Ovary (tissue), 7 donors: ENCODE measurements at regions not wholly inside any gene's neighbourhood (a gene's known extent, or its start where the extent isn't known, plus 50 kb on each side); places are given as distances from the start of the nearest gene placed in this dataset.

Experiments used
- DNase-seq, 5 donors: peaks; one replicate each; pipeline ENCODE4 v3.0.0-alpha.2; 2019 to 2020
- H3K27ac ChIP-seq, 2 donors: fragments of 200-600 bp; one replicate each; pipeline versions ENCODE4 v1.5.1 to v1.8.0; 2019 to 2022
- H3K27me3 ChIP-seq: fragments of 200-600 bp; one replicate; pipeline ENCODE4 v1.8.0; 2022
- H3K36me3 ChIP-seq: fragments of 200-600 bp; sonication (generic); one replicate; pipeline ENCODE4 v1.5.1; 2019
- H3K4me1 ChIP-seq: one replicate; pipeline ENCODE4 v1.8.1; 2013; ENCODE audit warnings: mild to moderate bottlenecking, moderate library complexity; ENCODE audit not compliant: insufficient read depth
- H3K4me3 ChIP-seq: fragments of 200-600 bp; sonication (generic); one replicate; pipeline ENCODE4 v1.5.1; 2017
- H3K9me3 ChIP-seq, 2 donors: fragments of 200-600 bp in 1 of 2; sonication (generic) in 1 of 2; one replicate each; pipeline versions ENCODE4 v1.5.1 to v1.8.1; 2013 to 2019; ENCODE audit warnings: mild to moderate bottlenecking in 1 of 2, moderate library complexity in 1 of 2
- EP300 ChIP-seq: sonication (generic); formaldehyde crosslinking; IDR thresholded peaks from one replicate; pipeline ENCODE4 v1.6.1; 2017; ENCODE audit warnings: antibody characterized with exemption
- POLR2A ChIP-seq: fragments of 450-650 bp; IDR thresholded peaks from one replicate; pipeline ENCODE4 v1.6.1; 2017; ENCODE audit warnings: antibody characterized with exemption, mild to moderate bottlenecking, moderate library complexity
- WGBS, 3 donors: extraction: QIAGEN DNeasy Blood & Tissue Kit in 1 of 3; methylation state at CpG; one replicate each; pipeline versions ENCODE4 v1.1.5 to v1.1.7; 2013 to 2017; 5-methylcytosine and 5-hydroxymethylcytosine counted together
- intact Hi-C, 4 donors: fragments of 100-400 bp; cut with DNase I; formaldehyde crosslinking; loops; one replicate each; pipeline versions ENCODE4 v1.11.0 to v1.15.1; 2022 to 2023
- TF ChIP-seq, protein P1 (sequence below), 3 donors: fragments of 450-650 bp in 2 of 3; fragments of 200-600 bp in 1 of 3; IDR thresholded peaks; one replicate each; pipeline versions ENCODE4 v1.5.1 to v1.8.0; 2016 to 2022; ENCODE audit warnings: antibody characterized with exemption in 3 of 3, mild to moderate bottlenecking in 1 of 3
- donor health status: DM: no; HTN: no; CAD: no; lungs with moderate emphysema.
- donor health status: DM: no; HTN: no; CAD: no.
- donor health status: Bipolar disorder and iron deficiency.
- donor health status: DM: no; HTN: no; CAD: no.
- donor health status: DM: yes; HTN: yes; CAD: no.

DNA sequence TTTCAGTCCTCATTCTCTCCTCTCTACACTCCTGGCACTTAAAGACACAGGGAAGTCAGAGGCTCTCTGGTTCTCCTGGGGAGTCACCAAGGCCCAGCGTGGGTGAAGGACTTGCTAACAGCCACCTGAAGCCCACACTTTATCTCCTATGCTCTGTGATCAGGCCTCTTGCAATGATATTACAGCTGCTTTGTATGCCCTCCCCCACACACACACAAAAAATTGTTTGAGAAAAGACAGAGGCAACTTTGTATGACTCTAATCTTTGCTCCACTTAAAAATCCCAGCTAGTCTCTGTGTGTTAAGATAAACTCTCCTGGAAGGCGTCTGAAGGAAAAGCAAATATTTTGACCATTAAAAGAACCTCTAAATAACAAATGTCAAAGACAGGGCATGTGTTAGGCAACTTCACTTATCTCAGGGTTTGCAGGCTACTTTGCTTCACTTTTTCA is 507.2 kb downstream of the TNS3 start:
- intact Hi-C loops, result loop anchor here in 1 of 4 donors (10.0 kb wide), 1 partner anchor 170 kb away; no protein-coding TSS in a partner anchor
- peak in 3 of 5 donors; percentile 24 to 34 (median 32) for DNase-seq
- peaks cover 5% of the 10 kb centered on the region for H3K4me1 ChIP-seq
- no peaks in the 10 kb centered on the region for H3K36me3 ChIP-seq
- no peak overlapping the region for H3K27ac ChIP-seq
- no peaks in the 10 kb centered on the region for H3K9me3 ChIP-seq
- no peak overlapping the region for H3K4me3 ChIP-seq
- no peaks in the 10 kb centered on the region for H3K27me3 ChIP-seq
- WGBS, 3 donors, result 7 to 25% (median 16%) methylated on average over 2 of the region's 2 CpGs
- TF ChIP-seq POLR2A, result no peak
- TF ChIP-seq EP300, result no peak
- TF ChIP-seq, protein P1, sequence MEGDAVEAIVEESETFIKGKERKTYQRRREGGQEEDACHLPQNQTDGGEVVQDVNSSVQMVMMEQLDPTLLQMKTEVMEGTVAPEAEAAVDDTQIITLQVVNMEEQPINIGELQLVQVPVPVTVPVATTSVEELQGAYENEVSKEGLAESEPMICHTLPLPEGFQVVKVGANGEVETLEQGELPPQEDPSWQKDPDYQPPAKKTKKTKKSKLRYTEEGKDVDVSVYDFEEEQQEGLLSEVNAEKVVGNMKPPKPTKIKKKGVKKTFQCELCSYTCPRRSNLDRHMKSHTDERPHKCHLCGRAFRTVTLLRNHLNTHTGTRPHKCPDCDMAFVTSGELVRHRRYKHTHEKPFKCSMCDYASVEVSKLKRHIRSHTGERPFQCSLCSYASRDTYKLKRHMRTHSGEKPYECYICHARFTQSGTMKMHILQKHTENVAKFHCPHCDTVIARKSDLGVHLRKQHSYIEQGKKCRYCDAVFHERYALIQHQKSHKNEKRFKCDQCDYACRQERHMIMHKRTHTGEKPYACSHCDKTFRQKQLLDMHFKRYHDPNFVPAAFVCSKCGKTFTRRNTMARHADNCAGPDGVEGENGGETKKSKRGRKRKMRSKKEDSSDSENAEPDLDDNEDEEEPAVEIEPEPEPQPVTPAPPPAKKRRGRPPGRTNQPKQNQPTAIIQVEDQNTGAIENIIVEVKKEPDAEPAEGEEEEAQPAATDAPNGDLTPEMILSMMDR (IDR thresholded peaks at IDR 0.05), result no peak

DNA sequence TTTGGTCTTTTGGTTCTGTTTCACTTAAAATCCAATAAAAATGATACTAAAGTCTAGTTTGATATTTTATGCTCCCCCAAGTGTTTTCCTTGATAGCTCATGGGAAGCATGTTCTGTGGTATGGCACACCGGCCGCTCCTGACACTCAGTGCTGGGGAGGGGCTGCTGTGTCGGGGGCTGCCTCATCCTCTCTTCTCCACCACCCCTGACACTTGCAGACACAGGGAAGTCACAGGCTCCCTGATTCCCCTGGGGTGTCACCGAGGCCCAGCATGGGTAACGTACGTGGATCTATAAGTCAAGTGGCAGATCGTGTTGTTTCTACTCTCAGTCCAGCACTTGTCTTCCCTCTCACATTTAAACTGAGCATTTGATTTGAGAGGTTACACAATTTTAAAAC is 508.6 kb downstream of the TNS3 start:
- Histone ChIP-seq H3K4me1 (peaks cover 5% of the 10 kb centered on the region), H3K9me3 (no peaks in the 10 kb centered on the region), H3K27me3 (no peaks in the 10 kb centered on the region), H3K36me3 (no peaks in the 10 kb centered on the region), H3K4me3 (no peak overlapping the region), H3K27ac (no peak overlapping the region)
- intact Hi-C loops, result loop anchor here in 1 of 4 donors (10.0 kb wide), 1 partner anchor 172 kb away; no protein-coding TSS in a partner anchor
- WGBS, 3 donors, result 96 to 97% (median 96%) methylated on average over 7 of the region's 7 CpGs
- TF ChIP-seq, protein P1 (IDR thresholded peaks at IDR 0.05), result no peak
- no peak for TF ChIP-seq EP300
- no peak for DNase-seq

DNA sequence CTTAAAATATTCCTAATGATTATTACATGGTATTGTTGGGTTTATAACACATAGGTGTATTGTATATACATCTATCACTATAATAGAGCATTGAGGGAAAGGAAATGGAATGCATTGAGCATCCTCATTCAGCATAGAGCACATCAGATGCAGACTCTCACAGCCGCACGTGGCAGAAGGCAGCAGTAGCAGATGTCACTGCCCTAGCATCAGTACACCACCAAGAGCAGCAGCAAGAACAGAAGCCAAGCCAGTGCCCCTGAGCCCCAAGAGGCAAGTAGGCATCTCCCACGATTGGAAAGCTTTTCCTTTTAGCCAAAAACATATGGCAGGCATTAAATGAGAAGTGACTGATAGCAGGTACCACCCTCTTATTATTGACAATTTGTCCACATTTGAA is 510.0 kb downstream of the TNS3 start:
- Histone ChIP-seq H3K4me3 (no peak overlapping the region), H3K36me3 (no peaks in the 10 kb centered on the region), H3K4me1 (peaks cover 5% of the 10 kb centered on the region), H3K27me3 (no peaks in the 10 kb centered on the region), H3K9me3 (no peaks in the 10 kb centered on the region), H3K27ac (no peak overlapping the region)
- intact Hi-C loops, result loop anchor here in 1 of 4 donors (10.0 kb wide), 1 partner anchor 173 kb away; no protein-coding TSS in a partner anchor
- 86 to 90% (median 89%) methylated on average over 3 of the region's 3 CpGs for WGBS, 3 donors
- TF ChIP-seq, protein P1 (IDR thresholded peaks at IDR 0.05), result no peak
- no peak for TF ChIP-seq EP300
- DNase-seq, result no peak

DNA sequence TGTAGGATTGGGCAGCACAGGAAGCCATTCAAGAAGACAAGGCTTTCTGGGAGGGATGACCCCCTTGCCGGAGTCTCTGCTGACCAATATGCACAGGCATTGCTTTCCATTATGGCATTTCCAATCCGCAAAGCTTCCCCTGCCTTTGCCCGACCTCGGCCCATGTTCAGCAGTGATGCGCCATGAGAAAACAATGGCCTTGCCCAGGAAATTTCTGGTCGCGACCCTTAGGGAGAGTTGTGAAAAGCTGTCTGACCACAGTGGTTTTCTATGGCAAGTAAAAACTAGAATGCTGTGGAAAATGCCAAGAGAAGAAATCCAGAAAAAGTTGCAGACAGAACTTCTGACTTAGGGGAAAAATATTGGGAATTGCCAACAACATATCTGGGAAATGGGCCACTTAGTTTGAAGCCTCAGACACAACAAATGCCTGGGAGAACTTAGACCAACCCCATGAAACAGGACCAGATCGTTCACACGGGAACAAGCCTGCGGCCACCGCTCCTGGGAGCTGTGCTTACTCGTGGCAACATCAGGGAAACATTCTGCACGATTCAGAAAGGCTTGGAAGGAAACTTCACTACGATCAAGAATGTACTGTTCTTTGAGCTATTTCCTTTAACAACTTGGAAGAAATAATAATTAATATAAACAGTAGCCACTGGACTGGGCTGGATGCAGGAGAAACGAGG is 512.4 kb downstream of the TNS3 start:
- TF ChIP-seq EP300, result no peak
- H3K36me3 ChIP-seq, result no peaks in the 10 kb centered on the region
- intact Hi-C loops, result loop anchor here in 1 of 4 donors (10.0 kb wide), 1 partner anchor 175 kb away; no protein-coding TSS in a partner anchor
- DNase-seq, result no peak
- peaks cover 3% of the 10 kb centered on the region for H3K4me1 ChIP-seq
- no peak overlapping the region for H3K27ac ChIP-seq
- H3K9me3 ChIP-seq, result no peaks in the 10 kb centered on the region
- no peaks in the 10 kb centered on the region for H3K27me3 ChIP-seq
- WGBS, 3 donors, result 74 to 77% (median 75%) methylated on average over 15 of the region's 15 CpGs
- H3K4me3 ChIP-seq, result no peak overlapping the region

DNA sequence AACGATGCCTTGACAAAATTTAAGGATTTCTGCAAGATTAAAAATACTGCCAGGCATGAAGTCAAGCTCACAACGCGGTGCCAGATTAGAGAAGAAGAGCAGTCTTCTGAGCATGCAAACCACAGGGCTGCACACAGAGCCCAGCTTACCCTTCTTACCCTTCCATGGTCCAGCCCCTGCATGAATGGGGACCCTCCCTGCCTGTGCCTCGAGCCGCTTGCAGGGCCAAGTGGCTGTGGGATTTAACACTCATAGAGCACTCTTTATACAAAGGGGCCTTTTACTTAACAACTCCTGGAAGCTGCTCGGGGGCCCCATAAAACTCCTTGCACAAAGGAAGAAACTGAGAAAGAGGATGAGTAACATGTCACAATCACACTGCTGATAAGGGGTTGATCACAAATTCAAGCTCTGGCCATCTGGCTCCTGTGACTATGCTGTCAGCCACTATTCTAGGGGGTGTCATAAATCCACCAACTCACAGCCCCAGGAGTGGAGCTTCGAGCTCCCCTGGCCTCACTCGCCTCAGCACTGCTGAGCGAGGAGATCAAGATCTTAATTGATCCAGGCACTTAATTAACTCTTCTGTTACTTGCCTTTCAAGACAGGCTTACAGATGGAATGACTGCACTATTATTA is 514.8 kb downstream of the TNS3 start:
- H3K27me3 ChIP-seq, result no peaks in the 10 kb centered on the region
- H3K4me3 ChIP-seq, result no peak overlapping the region
- H3K9me3 ChIP-seq, result no peaks in the 10 kb centered on the region
- TF ChIP-seq EP300, result no peak
- TF ChIP-seq POLR2A, result no peak
- TF ChIP-seq, protein P1 (IDR thresholded peaks at IDR 0.05), result no peak
- H3K4me1 ChIP-seq, result no peaks in the 10 kb centered on the region
- H3K36me3 ChIP-seq, result no peaks in the 10 kb centered on the region
- intact Hi-C loops, result no loop called here
- 64 to 82% (median 78%) methylated on average over 9 of the region's 9 CpGs for WGBS, 3 donors
- DNase-seq, result no peak
- no peak overlapping the region for H3K27ac ChIP-seq
